ENCODE measurements at regions not wholly inside any gene's neighbourhood (a gene's known extent, or its start where the extent isn't known, plus 50 kb on each side); places are given as distances from the start of the nearest gene placed in this dataset.

GRCh38 chr6:16966791-16967469 is 134.9 kb upstream of the STMND1 start:
- intact Hi-C loops (cut with DNase I), result loop anchor here (10.0 kb wide), 3 partner anchors 202 to 632 kb away; partner anchors contain the start of gene ATXN1 (in 1 of the 2)
- peaks cover 1% of the 10 kb centered on the region for H3K9me3 ChIP-seq (ENCODE audit: control insufficient read depth, low read length)
- no peak for ATAC-seq (ENCODE audit: low FRiP score)
- no peak for DNase-seq
- no peak overlapping the region for H3K27ac ChIP-seq (ENCODE audit: low read depth in 1 of 2, low read length in 2 of 2)
- no peaks in the 10 kb centered on the region for H3K27me3 ChIP-seq (ENCODE audit: control insufficient read depth in 1 of 2, insufficient read depth in 2 of 2, low read length in 1 of 2)
- WGBS, 2 donors, result 91 to 93% methylated on average over 5 of the region's 5 CpGs
- no peak overlapping the region for H3K4me3 ChIP-seq (ENCODE audit: low read length in 2 of 2)
- H3K4me1 ChIP-seq (ENCODE audit: control insufficient read depth in 1 of 2, insufficient read depth in 2 of 2, low read length in 2 of 2), result no peaks in the 10 kb centered on the region
- H3K36me3 ChIP-seq (ENCODE audit: control insufficient read depth in 1 of 2, insufficient read depth in 2 of 2, low read length in 1 of 2), result no peaks in the 10 kb centered on the region

- Histone ChIP-seq H3K4me1 (ENCODE audit: control insufficient read depth in 1 of 2, insufficient read depth in 2 of 2, low read length in 2 of 2) (no peaks in the 10 kb centered on the region), H3K27me3 (ENCODE audit: control insufficient read depth in 1 of 2, insufficient read depth in 2 of 2, low read length in 1 of 2) (peaks cover 0 to 2% of the 10 kb centered on the region in 2 donors), H3K36me3 (ENCODE audit: control insufficient read depth in 1 of 2, insufficient read depth in 2 of 2, low read length in 1 of 2) (no peaks in the 10 kb centered on the region), H3K9me3 (ENCODE audit: control insufficient read depth, low read length) (peaks cover 1% of the 10 kb centered on the region), H3K27ac (ENCODE audit: low read depth in 1 of 2, low read length in 2 of 2) (no peak overlapping the region), H3K4me3 (ENCODE audit: low read length in 2 of 2) (no peak overlapping the region)
- no peak for DNase-seq
- 84 to 91% methylated on average over 8 of the region's 8 CpGs for WGBS, 2 donors
- intact Hi-C loops (cut with DNase I), result loop anchor here (10.0 kb wide), 3 partner anchors 201 to 631 kb away; partner anchors contain the start of gene ATXN1 (in 1 of the 2)
- no peak for ATAC-seq (ENCODE audit: low FRiP score)
These were observed 136.2 kb upstream of the STMND1 start for GRCh38 chr6:16965689-16966088.

- Histone ChIP-seq H3K9me3 (ENCODE audit: control insufficient read depth, low read length) (peaks cover 1% of the 10 kb centered on the region), H3K4me1 (ENCODE audit: control insufficient read depth in 1 of 2, insufficient read depth in 2 of 2, low read length in 2 of 2) (no peaks in the 10 kb centered on the region), H3K36me3 (ENCODE audit: control insufficient read depth in 1 of 2, insufficient read depth in 2 of 2, low read length in 1 of 2) (no peaks in the 10 kb centered on the region), H3K4me3 (ENCODE audit: low read length in 2 of 2) (no peak overlapping the region), H3K27ac (ENCODE audit: low read depth in 1 of 2, low read length in 2 of 2) (no peak overlapping the region), H3K27me3 (ENCODE audit: control insufficient read depth in 1 of 2, insufficient read depth in 2 of 2, low read length in 1 of 2) (peaks cover 0 to 2% of the 10 kb centered on the region in 2 donors)
- DNase-seq (peak; percentile 73 to 87), ATAC-seq (ENCODE audit: low FRiP score) (peak; percentile 87)
- 17 to 21% methylated on average over 20 to 21 of the region's 21 CpGs for WGBS, 2 donors
- intact Hi-C loops (cut with DNase I), result loop anchor here (10.0 kb wide), 3 partner anchors 200 to 630 kb away; partner anchors contain the start of gene ATXN1 (in 1 of the 2)
These were observed 137.0 kb upstream of the STMND1 start for GRCh38 chr6:16964553-16965499.

- Histone ChIP-seq H3K9me3 (ENCODE audit: control insufficient read depth, low read length) (no peaks in the 10 kb centered on the region), H3K36me3 (ENCODE audit: control insufficient read depth in 1 of 2, insufficient read depth in 2 of 2, low read length in 1 of 2) (no peaks in the 10 kb centered on the region), H3K4me3 (ENCODE audit: low read length in 2 of 2) (no peak overlapping the region), H3K27me3 (ENCODE audit: control insufficient read depth in 1 of 2, insufficient read depth in 2 of 2, low read length in 1 of 2) (peaks cover 0 to 6% of the 10 kb centered on the region in 2 donors), H3K4me1 (ENCODE audit: control insufficient read depth in 1 of 2, insufficient read depth in 2 of 2, low read length in 2 of 2) (no peaks in the 10 kb centered on the region), H3K27ac (ENCODE audit: low read depth in 1 of 2, low read length in 2 of 2) (no peak overlapping the region)
- 69 to 71% methylated on average over 1 of the region's 1 CpG for WGBS, 2 donors
- DNase-seq (no peak), ATAC-seq (ENCODE audit: low FRiP score) (no peak)
- intact Hi-C loops (cut with DNase I), result loop anchor here (10.0 kb wide), 3 partner anchors 197 to 627 kb away; partner anchors contain the start of gene ATXN1 (in 1 of the 2)
These were observed 140.3 kb upstream of the STMND1 start for GRCh38 chr6:16961577-16961976.

- DNase-seq (no peak), ATAC-seq (ENCODE audit: low FRiP score) (no peak)
- 77 to 81% methylated on average over 1 of the region's 1 CpG for WGBS, 2 donors
- Histone ChIP-seq H3K27me3 (ENCODE audit: control insufficient read depth in 1 of 2, insufficient read depth in 2 of 2, low read length in 1 of 2) (peaks cover 0 to 6% of the 10 kb centered on the region in 2 donors), H3K4me1 (ENCODE audit: control insufficient read depth in 1 of 2, insufficient read depth in 2 of 2, low read length in 2 of 2) (no peaks in the 10 kb centered on the region), H3K4me3 (ENCODE audit: low read length in 2 of 2) (no peak overlapping the region), H3K36me3 (ENCODE audit: control insufficient read depth in 1 of 2, insufficient read depth in 2 of 2, low read length in 1 of 2) (no peaks in the 10 kb centered on the region), H3K27ac (ENCODE audit: low read depth in 1 of 2, low read length in 2 of 2) (no peak overlapping the region), H3K9me3 (ENCODE audit: control insufficient read depth, low read length) (no peaks in the 10 kb centered on the region)
- intact Hi-C loops (cut with DNase I), result loop anchor here (10.0 kb wide), 3 partner anchors 195 to 625 kb away; partner anchors contain the start of gene ATXN1 (in 1 of the 2)
These were observed 142.1 kb upstream of the STMND1 start for GRCh38 chr6:16959789-16960188.

- intact Hi-C loops (cut with DNase I), result no loop called here
These were observed 145.5 kb upstream of the STMND1 start for GRCh38 chr6:16956361-16956760.

GRCh38 chr6:16955899-16956298 is 146.0 kb upstream of the STMND1 start:
- DNase-seq (no peak), ATAC-seq (ENCODE audit: low FRiP score) (no peak)
- H3K9me3 ChIP-seq (ENCODE audit: control insufficient read depth, low read length), result no peaks in the 10 kb centered on the region
- H3K36me3 ChIP-seq (ENCODE audit: control insufficient read depth in 1 of 2, insufficient read depth in 2 of 2, low read length in 1 of 2), result no peaks in the 10 kb centered on the region
- intact Hi-C loops (cut with DNase I), result no loop called here
- no peak overlapping the region for H3K4me3 ChIP-seq (ENCODE audit: low read length in 2 of 2)
- WGBS, 2 donors, result 79 to 87% methylated on average over 5 of the region's 5 CpGs
- no peaks in the 10 kb centered on the region for H3K4me1 ChIP-seq (ENCODE audit: control insufficient read depth in 1 of 2, insufficient read depth in 2 of 2, low read length in 2 of 2)
- H3K27ac ChIP-seq (ENCODE audit: low read depth in 1 of 2, low read length in 2 of 2), result no peak overlapping the region
- H3K27me3 ChIP-seq (ENCODE audit: control insufficient read depth in 1 of 2, insufficient read depth in 2 of 2, low read length in 1 of 2), result peaks cover 0 to 7% of the 10 kb centered on the region in 2 donors

More at GRCh38 chr6:16956361-16956760, 145.5 kb upstream of the STMND1 start:
- no peak for ATAC-seq (ENCODE audit: low FRiP score)
- Histone ChIP-seq H3K9me3 (ENCODE audit: control insufficient read depth, low read length) (no peaks in the 10 kb centered on the region), H3K36me3 (ENCODE audit: control insufficient read depth in 1 of 2, insufficient read depth in 2 of 2, low read length in 1 of 2) (no peaks in the 10 kb centered on the region), H3K4me1 (ENCODE audit: control insufficient read depth in 1 of 2, insufficient read depth in 2 of 2, low read length in 2 of 2) (no peaks in the 10 kb centered on the region), H3K27me3 (ENCODE audit: control insufficient read depth in 1 of 2, insufficient read depth in 2 of 2, low read length in 1 of 2) (peaks cover 0 to 8% of the 10 kb centered on the region in 2 donors), H3K4me3 (ENCODE audit: low read length in 2 of 2) (no peak overlapping the region), H3K27ac (ENCODE audit: low read depth in 1 of 2, low read length in 2 of 2) (no peak overlapping the region)
- 85 to 86% methylated on average over 2 of the region's 2 CpGs for WGBS, 2 donors
- no peak for DNase-seq

GRCh38 chr6:16953905-16954304 is 147.9 kb upstream of the STMND1 start:
- Histone ChIP-seq H3K27me3 (ENCODE audit: control insufficient read depth in 1 of 2, insufficient read depth in 2 of 2, low read length in 1 of 2) (peaks cover 0 to 5% of the 10 kb centered on the region in 2 donors), H3K4me1 (ENCODE audit: control insufficient read depth in 1 of 2, insufficient read depth in 2 of 2, low read length in 2 of 2) (no peaks in the 10 kb centered on the region), H3K4me3 (ENCODE audit: low read length in 2 of 2) (no peak overlapping the region), H3K9me3 (ENCODE audit: control insufficient read depth, low read length) (no peaks in the 10 kb centered on the region), H3K36me3 (ENCODE audit: control insufficient read depth in 1 of 2, insufficient read depth in 2 of 2, low read length in 1 of 2) (no peaks in the 10 kb centered on the region), H3K27ac (ENCODE audit: low read depth in 1 of 2, low read length in 2 of 2) (no peak overlapping the region)
- intact Hi-C loops (cut with DNase I), result no loop called here
- DNase-seq, result no peak
- 95 to 97% methylated on average over 2 of the region's 2 CpGs for WGBS, 2 donors
- no peak for ATAC-seq (ENCODE audit: low FRiP score)
